D341Med (cell line): ENCODE measurements at regions not wholly inside any gene's neighbourhood (a gene's known extent, or its start where the extent isn't known, plus 50 kb on each side); places are given as distances from the start of the nearest gene placed in this dataset.

Experiments
- DNase-seq: peaks from one replicate; pipeline ENCODE4 v3.0.0; 2012; ENCODE audit warnings: low spot score

DNA sequence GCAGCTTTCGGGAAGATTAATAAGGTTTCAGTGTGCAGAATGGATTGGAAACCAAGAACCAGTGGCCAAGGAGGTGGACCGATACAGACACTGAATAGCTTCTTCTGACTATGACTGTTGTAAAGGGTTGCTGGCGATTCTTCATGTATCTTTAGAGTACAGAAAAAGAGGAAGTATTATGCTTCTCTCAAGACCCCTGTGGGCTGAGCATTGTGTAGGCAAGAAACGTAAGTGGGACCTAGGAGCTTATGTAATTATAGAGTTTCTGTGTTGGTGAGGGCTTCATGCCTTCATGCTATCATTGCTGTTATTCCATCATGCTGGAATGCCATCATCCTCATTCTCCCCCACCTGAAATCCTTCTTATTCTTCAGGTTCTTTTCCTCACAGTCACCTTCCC is 105.4 kb upstream of the AKIRIN2 start:
- DNase-seq = no peak

DNA sequence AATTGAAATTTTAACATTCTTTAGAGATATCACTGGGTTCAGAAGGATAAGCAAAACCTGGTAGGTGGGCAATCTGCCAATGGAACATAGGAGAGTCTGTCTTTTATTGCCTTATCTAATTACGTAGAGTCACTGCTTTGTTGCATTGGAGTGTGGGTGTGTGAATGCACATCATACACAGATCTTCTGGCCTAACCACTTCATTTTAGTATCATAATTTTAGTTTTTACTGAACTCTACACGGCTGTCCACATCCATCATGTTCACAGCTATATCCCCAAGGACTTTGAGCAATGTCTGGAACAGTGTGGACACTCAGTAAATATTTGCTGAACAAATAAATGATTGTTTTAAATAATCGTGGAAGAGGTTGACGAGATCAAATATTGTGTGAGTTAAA is 104.6 kb upstream of the AKIRIN2 start:
- DNase-seq = no peak

GRCh38 chr6:87806099-87806498 is 104.1 kb upstream of the AKIRIN2 start:
- DNase-seq = no peak

DNA sequence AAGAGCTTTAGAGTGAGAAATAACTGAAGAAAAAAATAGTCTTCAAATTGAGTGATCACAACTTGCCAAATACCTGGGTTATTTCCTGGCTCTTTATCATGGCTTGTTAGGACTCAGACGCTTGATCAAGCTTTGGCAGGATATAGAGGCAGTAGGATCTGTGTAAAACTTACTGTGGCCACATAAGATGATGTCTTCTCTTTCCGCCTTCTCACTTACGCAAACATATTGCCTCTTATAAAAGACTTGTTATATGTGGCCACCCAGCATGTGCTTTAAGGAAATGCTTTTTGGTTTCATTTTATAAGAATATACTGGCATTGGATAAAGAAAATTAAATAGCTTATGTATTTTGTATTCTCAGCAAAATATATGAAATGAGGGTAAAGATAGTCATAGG is 101.8 kb upstream of the AKIRIN2 start:
- DNase-seq = no peak

GRCh38 chr6:87799651-87800050 is 97.6 kb upstream of the AKIRIN2 start:
- DNase-seq = no peak

- DNase-seq = no peak
Measured at GRCh38 chr6:87798393-87799278, 96.6 kb upstream of the AKIRIN2 start.

- no peak for DNase-seq
Measured at GRCh38 chr6:87794922-87795885, 93.2 kb upstream of the AKIRIN2 start.

DNA sequence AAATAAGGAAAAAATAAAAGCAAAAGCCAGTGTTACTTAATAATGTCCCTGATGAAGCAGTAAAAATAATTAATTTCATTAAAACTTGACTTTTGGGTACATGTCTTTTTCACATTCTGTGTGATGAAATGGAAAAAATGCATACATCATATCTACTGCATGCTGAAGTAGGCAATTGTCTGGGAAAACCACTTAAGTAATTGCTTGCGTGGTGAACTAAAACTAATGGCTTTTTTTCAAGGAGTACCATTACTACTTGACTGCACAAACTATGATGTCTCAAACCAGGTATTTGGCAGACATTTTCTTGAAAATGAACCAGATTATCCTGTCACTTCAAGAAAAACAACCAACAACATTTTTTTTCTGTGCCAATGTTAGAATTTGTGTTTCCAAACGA is 91.3 kb upstream of the AKIRIN2 start:
- DNase-seq = no peak

- DNase-seq = no peak
Measured at GRCh38 chr6:87791982-87792381, 89.9 kb upstream of the AKIRIN2 start.

- no peak for DNase-seq
Measured at GRCh38 chr6:87791485-87791884, 89.5 kb upstream of the AKIRIN2 start.

GRCh38 chr6:87791029-87791428 is 89.0 kb upstream of the AKIRIN2 start:
- DNase-seq = no peak

DNA sequence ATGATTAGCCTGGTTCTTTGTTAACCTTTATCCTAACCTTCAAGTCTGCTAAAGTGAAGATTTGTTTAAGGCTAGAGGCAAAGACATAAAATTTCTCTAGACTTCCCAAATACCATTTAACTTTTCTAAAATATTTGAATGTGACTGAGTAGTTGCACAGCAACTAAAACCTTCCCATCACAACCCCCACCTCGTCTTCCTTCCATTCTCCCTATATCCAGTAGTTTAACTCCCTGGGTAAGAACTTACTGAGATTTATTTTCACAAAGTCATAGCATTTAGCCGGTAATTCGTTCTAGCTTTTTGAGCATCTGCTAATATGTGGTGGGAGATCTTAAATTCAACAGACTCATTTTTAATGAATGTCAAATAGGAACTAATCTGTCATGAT is 87.9 kb upstream of the AKIRIN2 start:
- no peak for DNase-seq

GRCh38 chr6:87789198-87789899 is 87.3 kb upstream of the AKIRIN2 start:
- no peak for DNase-seq

GRCh38 chr6:87788141-87788540 is 86.1 kb upstream of the AKIRIN2 start:
- DNase-seq = no peak

DNA sequence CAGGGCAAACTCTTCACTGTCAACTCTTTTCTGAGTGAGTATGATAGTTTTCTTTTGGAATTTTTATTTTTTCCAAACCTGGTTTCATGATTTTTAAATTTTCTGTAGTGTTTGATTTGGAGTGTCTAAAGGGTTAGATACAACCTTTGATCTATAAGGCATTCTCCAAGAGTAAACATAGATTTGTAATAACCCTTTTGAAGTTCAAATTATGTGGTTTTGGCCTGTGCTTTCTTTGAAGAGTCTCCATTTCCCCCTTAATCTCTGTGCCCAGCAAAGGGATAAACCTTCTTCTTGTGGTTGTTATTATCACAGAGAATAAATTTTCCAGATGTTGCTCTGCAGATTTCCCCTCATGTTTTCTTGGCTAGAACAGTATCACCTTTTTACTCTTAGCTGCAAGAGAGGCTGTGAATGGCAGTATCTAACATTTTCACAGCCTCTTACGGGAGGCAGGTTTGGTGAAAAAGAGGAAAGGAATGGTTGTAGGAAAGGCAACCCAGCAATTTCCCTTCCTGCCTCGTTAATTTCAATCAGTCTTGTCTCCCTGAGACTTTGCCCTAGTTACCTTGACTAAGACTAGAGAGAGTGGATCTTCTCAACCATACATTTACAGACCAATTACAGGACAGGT is 83.3 kb upstream of the AKIRIN2 start:
- DNase-seq = no peak

GRCh38 chr6:87784690-87785089 is 82.7 kb upstream of the AKIRIN2 start:
- DNase-seq = no peak

DNA sequence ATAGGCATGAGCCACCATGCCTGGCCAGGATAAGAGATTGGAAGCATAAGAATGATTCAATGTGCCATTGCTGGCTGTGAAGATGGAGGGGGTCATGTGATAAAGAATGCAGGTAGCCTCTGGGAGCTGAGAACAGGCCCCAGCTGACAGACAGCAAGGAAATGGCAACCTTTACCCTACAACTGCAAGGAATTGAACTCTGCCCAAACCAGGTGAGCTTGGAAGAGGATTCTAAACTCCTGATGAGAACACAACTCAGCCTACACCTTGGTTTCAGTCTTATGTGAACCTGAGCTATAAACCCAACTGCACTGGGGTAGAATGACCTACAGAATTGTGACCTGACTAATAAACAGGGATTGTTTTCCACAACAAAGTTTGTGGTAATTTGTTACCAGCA is 82.0 kb upstream of the AKIRIN2 start:
- DNase-seq = no peak

- DNase-seq = no peak
Measured at GRCh38 chr6:87779542-87779941, 77.5 kb upstream of the AKIRIN2 start.

DNA sequence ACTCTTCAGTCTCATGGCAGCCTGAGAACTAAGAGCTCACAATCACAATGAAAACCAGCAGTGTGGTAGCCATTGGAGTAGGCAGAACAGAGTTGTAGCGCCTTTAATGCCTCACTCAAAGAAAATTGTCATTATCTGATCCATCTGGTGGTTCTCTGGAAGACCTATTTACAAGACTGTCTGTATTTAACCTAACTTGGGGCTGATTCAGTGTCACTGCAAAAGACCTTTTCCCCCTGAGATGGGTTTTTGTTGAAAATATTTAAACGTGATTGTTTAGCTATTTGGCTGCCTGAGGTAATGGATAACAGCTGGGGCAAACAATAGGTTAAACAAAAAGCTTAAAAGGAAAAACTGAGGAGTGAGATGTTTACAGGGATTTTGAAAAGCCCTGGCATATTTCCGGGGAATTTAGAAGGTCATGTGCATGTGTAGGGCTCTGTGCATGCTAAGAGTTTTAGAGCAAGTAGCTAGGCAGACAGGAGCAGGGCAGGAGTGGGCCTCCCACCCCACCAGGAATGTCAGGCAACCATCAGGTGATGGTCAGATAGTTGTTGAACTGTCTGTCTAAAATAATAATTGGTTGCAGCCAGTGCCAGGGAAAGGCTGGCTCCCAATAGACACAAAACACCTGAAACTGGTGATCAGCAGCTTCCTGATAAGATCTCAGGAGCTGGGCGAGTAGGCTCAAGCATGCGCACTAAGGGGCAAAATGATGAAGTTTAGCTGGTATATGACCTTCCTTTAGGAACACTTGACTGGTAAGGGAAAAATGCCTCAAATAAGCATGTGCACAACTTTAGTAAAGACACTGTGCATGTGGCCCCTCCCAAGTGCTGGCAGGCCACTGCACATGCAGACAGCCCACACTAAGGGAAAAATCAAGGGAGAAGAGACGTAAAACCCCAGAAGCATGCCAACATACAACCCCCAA is 70.8 kb upstream of the AKIRIN2 start:
- DNase-seq = no peak

GRCh38 chr6:87767478-87767877 is 65.4 kb upstream of the AKIRIN2 start:
- DNase-seq = no peak

- DNase-seq = no peak
Measured at GRCh38 chr6:87766211-87766610, 64.2 kb upstream of the AKIRIN2 start.
